ENCODE measurements at regions not wholly inside any gene's neighbourhood (a gene's known extent, or its start where the extent isn't known, plus 50 kb on each side); places are given as distances from the start of the nearest gene placed in this dataset.
"Not testable (repeated sequence)": the region's sequence is repeated elsewhere in the genome, so short reads cannot be mapped to it uniquely, and the experiment has no call there.

- no peak for TF ChIP-seq CTCF (IDR thresholded peaks at IDR 0.05)
- DNase-seq (no peak), ATAC-seq (ENCODE audit: poor library complexity) (no peak)
- Histone ChIP-seq H3K4me3 (ENCODE audit: low read length) (no peak overlapping the region), H3K9me3 (ENCODE audit: control insufficient read depth in 1 of 2, insufficient read depth in 1 of 2, low read length in 2 of 2) (no peaks in the 10 kb centered on the region), H3K4me1 (ENCODE audit: insufficient read depth, low read length) (no peaks in the 10 kb centered on the region), H3K36me3 (ENCODE audit: insufficient read depth, low read length) (no peaks in the 10 kb centered on the region), H3K27me3 (ENCODE audit: control insufficient read depth in 1 of 2, insufficient read depth in 2 of 2, low read length in 2 of 2) (peaks cover 0 to 3% of the 10 kb centered on the region in 2 experiments), H3K27ac (ENCODE audit: low read depth in 1 of 2, low read length in 2 of 2) (no peak overlapping the region)
- POLR2A ChIA-PET: no interaction called here
- no peaks in the 10 kb centered on the region for H3K36me3 Mint-ChIP-seq (ENCODE audit: low read depth)
- H3K9me3 Mint-ChIP-seq: peaks cover 14% of the 10 kb centered on the region
- peaks cover 48% of the 10 kb centered on the region for H3K27me3 Mint-ChIP-seq
- H3K27ac Mint-ChIP-seq: no peak overlapping the region
- no peak overlapping the region for H3K4me3 Mint-ChIP-seq
- CTCF ChIA-PET: no interaction called here
- no peaks in the 10 kb centered on the region for H3K4me1 Mint-ChIP-seq (ENCODE audit: low read depth)
- intact Hi-C loops (cut with DNase I, micrococcal nuclease): no loop called here
Measured at GRCh38 chr1:157325220-157325619, 187.0 kb upstream of the ETV3 start.

GRCh38 chr1:157321972-157322371 is 183.8 kb upstream of the ETV3 start:
- peaks cover 52% of the 10 kb centered on the region for H3K27me3 Mint-ChIP-seq
- DNase-seq; H3K4me3 ChIP-seq (ENCODE audit: low read length); H3K4me3 Mint-ChIP-seq; H3K27ac ChIP-seq (ENCODE audit: low read depth in 1 of 2, low read length in 2 of 2); H3K36me3 ChIP-seq (ENCODE audit: insufficient read depth, low read length); H3K4me1 Mint-ChIP-seq (ENCODE audit: low read depth); CTCF ChIA-PET; ATAC-seq (ENCODE audit: poor library complexity); H3K27me3 ChIP-seq (ENCODE audit: control insufficient read depth in 1 of 2, insufficient read depth in 2 of 2, low read length in 2 of 2); H3K36me3 Mint-ChIP-seq (ENCODE audit: low read depth); H3K4me1 ChIP-seq (ENCODE audit: insufficient read depth, low read length); POLR2A ChIA-PET; intact Hi-C loops (cut with DNase I, micrococcal nuclease); H3K27ac Mint-ChIP-seq: not testable (repeated sequence)
- H3K9me3 ChIP-seq (ENCODE audit: control insufficient read depth in 1 of 2, insufficient read depth in 1 of 2, low read length in 2 of 2): peaks cover 0 to 23% of the 10 kb centered on the region in 2 experiments
- H3K9me3 Mint-ChIP-seq: peaks cover 19% of the 10 kb centered on the region

- Mint-ChIP-seq H3K27me3 (peaks cover 40% of the 10 kb centered on the region), H3K9me3 (peaks cover 17% of the 10 kb centered on the region), H3K27ac (no peak overlapping the region), H3K36me3 (ENCODE audit: low read depth) (peaks cover 8% of the 10 kb centered on the region), H3K4me1 (ENCODE audit: low read depth) (no peaks in the 10 kb centered on the region), H3K4me3 (no peak overlapping the region)
- ChIA-PET POLR2A (no interaction called here), CTCF (no interaction called here)
- Histone ChIP-seq H3K9me3 (ENCODE audit: control insufficient read depth in 1 of 2, insufficient read depth in 1 of 2, low read length in 2 of 2) (peaks cover 4 to 28% of the 10 kb centered on the region in 2 experiments), H3K27me3 (ENCODE audit: control insufficient read depth in 1 of 2, insufficient read depth in 2 of 2, low read length in 2 of 2) (no peaks in the 10 kb centered on the region), H3K4me1 (ENCODE audit: insufficient read depth, low read length) (no peaks in the 10 kb centered on the region), H3K27ac (ENCODE audit: low read depth in 1 of 2, low read length in 2 of 2) (no peak overlapping the region), H3K4me3 (ENCODE audit: low read length) (no peak overlapping the region), H3K36me3 (ENCODE audit: insufficient read depth, low read length) (no peaks in the 10 kb centered on the region)
- no peak for ATAC-seq (ENCODE audit: poor library complexity)
- TF ChIP-seq CTCF (IDR thresholded peaks at IDR 0.05): no peak
- no peak for DNase-seq
- intact Hi-C loops (cut with DNase I, micrococcal nuclease): no loop called here
Measured at GRCh38 chr1:157319567-157319966, 181.4 kb upstream of the ETV3 start.

GRCh38 chr1:157317229-157317628 is 179.0 kb upstream of the ETV3 start:
- CTCF ChIA-PET; H3K36me3 Mint-ChIP-seq (ENCODE audit: low read depth); H3K4me1 ChIP-seq (ENCODE audit: insufficient read depth, low read length); H3K4me3 ChIP-seq (ENCODE audit: low read length); H3K4me1 Mint-ChIP-seq (ENCODE audit: low read depth); H3K27ac ChIP-seq (ENCODE audit: low read depth in 1 of 2, low read length in 2 of 2); H3K4me3 Mint-ChIP-seq; H3K36me3 ChIP-seq (ENCODE audit: insufficient read depth, low read length); DNase-seq; intact Hi-C loops (cut with DNase I, micrococcal nuclease); POLR2A ChIA-PET; ATAC-seq (ENCODE audit: poor library complexity); H3K27ac Mint-ChIP-seq: not testable (repeated sequence)
- peaks cover 4 to 28% of the 10 kb centered on the region in 2 experiments for H3K9me3 ChIP-seq (ENCODE audit: control insufficient read depth in 1 of 2, insufficient read depth in 1 of 2, low read length in 2 of 2)
- H3K27me3 ChIP-seq (ENCODE audit: control insufficient read depth in 1 of 2, insufficient read depth in 2 of 2, low read length in 2 of 2): peaks cover 6 to 13% of the 10 kb centered on the region in 2 experiments
- Mint-ChIP-seq H3K9me3 (peaks cover 11% of the 10 kb centered on the region), H3K27me3 (peaks cover 53% of the 10 kb centered on the region)
